Ascending aorta (tissue), 2 donors: ENCODE measurements at regions not wholly inside any gene's neighbourhood (a gene's known extent, or its start where the extent isn't known, plus 50 kb on each side); places are given as distances from the start of the nearest gene placed in this dataset.

ENCODE experiments used
- DNase-seq, 2 donors: peaks; one replicate each; pipeline ENCODE4 v3.0.0-alpha.2; 2019; ENCODE audit warnings: low spot score in 2 of 2
- H3K27ac ChIP-seq, 2 donors: fragments of 200-600 bp; sonication (generic); one replicate each; pipeline ENCODE4 v1.5.1; 2016 to 2017; ENCODE audit warnings: mild to moderate bottlenecking in 1 of 2
- H3K27me3 ChIP-seq: fragments of 200-600 bp; sonication (generic); one replicate; pipeline ENCODE4 v1.5.1; 2017
- H3K36me3 ChIP-seq, 2 donors: fragments of 200-600 bp; sonication (generic); one replicate each; pipeline ENCODE4 v1.5.1; 2016
- H3K4me1 ChIP-seq, 2 donors: fragments of 200-600 bp; sonication (generic); one replicate each; pipeline ENCODE4 v1.5.1; 2016 to 2017; ENCODE audit warnings: mild to moderate bottlenecking in 1 of 2
- H3K4me3 ChIP-seq, 2 donors: fragments of 200-600 bp; sonication (generic); one replicate each; pipeline ENCODE4 v1.5.1; 2016 to 2017; ENCODE audit warnings: mild to moderate bottlenecking in 1 of 2
- H3K9me3 ChIP-seq, 2 donors: fragments of 200-600 bp; sonication (generic); one replicate each; pipeline ENCODE4 v1.5.1; 2016
- intact Hi-C: fragments of 100-400 bp; cut with DNase I; formaldehyde crosslinking; loops from one replicate; pipeline ENCODE4 v1.15.1; 2023
- TF ChIP-seq, protein P1 (sequence below), 3 experiments: fragments of 200-600 bp in 2 of 3; fragments of 450-650 bp in 1 of 3; sonication (generic) in 2 of 3; IDR thresholded peaks; one replicate each; pipeline ENCODE4 v1.5.1; 2016 to 2019; ENCODE audit warnings: antibody characterized with exemption in 3 of 3, mild to moderate bottlenecking in 1 of 3, moderate library complexity in 1 of 3

DNA sequence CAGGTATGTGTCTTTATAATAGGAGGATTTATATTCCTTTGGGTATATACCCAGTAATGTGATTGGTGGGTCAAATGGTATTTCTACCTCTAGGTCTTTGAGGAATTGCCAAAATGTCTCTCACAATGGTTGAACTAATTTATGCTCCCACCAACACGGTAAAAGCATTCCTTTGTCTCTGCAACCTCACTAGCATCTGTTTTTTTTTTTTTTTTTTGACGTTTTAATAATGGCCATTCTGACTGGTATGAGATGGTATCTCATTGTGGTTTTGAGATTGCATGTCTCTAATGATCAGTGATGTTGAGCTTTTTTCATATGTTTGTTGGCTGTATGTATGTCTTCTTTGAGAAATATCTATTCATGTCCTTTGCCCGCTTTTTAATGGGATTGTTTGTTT lies 144.9 kb upstream of the RGS17 start:
- no peak overlapping the region for H3K4me3 ChIP-seq
- H3K9me3 ChIP-seq, result no peaks in the 10 kb centered on the region
- intact Hi-C loops, result no loop called here
- DNase-seq, result no peak
- TF ChIP-seq, protein P1, sequence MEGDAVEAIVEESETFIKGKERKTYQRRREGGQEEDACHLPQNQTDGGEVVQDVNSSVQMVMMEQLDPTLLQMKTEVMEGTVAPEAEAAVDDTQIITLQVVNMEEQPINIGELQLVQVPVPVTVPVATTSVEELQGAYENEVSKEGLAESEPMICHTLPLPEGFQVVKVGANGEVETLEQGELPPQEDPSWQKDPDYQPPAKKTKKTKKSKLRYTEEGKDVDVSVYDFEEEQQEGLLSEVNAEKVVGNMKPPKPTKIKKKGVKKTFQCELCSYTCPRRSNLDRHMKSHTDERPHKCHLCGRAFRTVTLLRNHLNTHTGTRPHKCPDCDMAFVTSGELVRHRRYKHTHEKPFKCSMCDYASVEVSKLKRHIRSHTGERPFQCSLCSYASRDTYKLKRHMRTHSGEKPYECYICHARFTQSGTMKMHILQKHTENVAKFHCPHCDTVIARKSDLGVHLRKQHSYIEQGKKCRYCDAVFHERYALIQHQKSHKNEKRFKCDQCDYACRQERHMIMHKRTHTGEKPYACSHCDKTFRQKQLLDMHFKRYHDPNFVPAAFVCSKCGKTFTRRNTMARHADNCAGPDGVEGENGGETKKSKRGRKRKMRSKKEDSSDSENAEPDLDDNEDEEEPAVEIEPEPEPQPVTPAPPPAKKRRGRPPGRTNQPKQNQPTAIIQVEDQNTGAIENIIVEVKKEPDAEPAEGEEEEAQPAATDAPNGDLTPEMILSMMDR (IDR thresholded peaks at IDR 0.05), result no peak
- H3K4me1 ChIP-seq, result no peaks in the 10 kb centered on the region
- no peaks in the 10 kb centered on the region for H3K27me3 ChIP-seq
- no peaks in the 10 kb centered on the region for H3K36me3 ChIP-seq
- H3K27ac ChIP-seq, result no peak overlapping the region

DNA sequence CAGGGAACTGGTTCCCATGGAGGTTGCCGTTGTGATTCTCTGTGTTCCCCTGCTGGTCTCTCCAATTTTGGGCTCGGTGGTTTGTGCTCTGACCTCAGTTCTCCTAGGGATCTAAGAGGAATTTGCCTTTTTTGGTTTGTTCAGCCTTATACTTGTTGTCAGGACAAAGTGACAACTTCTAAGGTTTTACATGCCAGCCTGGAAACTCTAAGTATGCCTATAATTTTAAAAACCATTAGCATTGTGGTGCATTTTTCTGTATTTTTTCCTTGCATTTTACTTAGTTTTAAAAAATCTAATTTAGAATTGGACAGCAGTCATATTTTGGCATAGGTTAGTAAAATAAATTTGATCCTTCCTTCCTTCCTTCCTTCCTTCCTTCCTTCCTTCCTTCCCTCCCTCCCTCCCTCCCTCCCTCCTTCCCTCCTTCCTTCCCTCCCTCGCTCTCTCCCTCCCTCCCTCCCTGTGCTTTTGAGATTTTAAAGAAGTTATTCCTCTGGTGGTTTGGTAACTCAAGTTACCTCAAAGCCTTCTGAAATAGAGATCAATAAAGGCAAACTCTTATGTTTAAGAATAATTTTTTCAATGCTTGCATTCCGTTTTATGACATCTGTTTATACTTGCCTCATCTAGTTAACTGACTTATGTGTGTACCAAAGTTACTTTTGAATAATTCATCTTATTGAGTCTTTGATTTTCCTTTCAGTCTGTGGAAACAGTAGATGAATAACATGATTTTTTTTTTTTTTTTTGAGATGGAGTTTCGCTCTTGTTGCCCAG lies 141.3 kb upstream of the RGS17 start:
- no peak for DNase-seq
- H3K27ac ChIP-seq, result no peak overlapping the region
- no peak overlapping the region for H3K4me3 ChIP-seq
- intact Hi-C loops, result no loop called here
- no peaks in the 10 kb centered on the region for H3K4me1 ChIP-seq
- no peaks in the 10 kb centered on the region for H3K27me3 ChIP-seq
- TF ChIP-seq, protein P1 (IDR thresholded peaks at IDR 0.05), result no peak
- no peaks in the 10 kb centered on the region for H3K9me3 ChIP-seq
- no peaks in the 10 kb centered on the region for H3K36me3 ChIP-seq

DNA sequence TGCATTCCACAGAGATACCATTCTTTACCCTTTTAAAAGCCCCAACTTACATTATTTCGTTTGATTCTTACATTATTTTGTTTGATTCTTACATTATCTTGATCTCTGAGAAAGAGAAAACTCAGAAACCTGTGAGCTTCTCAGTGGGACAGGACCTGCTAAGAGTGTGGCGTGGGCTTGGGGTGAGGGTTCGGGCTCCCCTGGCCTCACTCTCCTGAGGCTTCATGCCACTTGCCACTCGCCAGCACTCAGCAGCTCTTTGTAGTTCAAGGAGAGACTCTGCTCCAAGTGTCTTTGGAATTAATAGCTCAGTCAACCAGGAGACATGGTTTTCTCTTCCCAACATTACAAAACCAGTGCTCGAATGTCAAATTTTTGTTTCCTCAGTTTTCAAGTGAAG lies 132.4 kb upstream of the RGS17 start:
- Histone ChIP-seq H3K27ac (no peak overlapping the region), H3K36me3 (no peaks in the 10 kb centered on the region), H3K4me1 (no peaks in the 10 kb centered on the region), H3K27me3 (no peaks in the 10 kb centered on the region), H3K9me3 (peaks cover 0 to 6% of the 10 kb centered on the region in 2 donors), H3K4me3 (no peak overlapping the region)
- TF ChIP-seq, protein P1 (IDR thresholded peaks at IDR 0.05), result no peak
- intact Hi-C loops, result no loop called here
- DNase-seq, result no peak

DNA sequence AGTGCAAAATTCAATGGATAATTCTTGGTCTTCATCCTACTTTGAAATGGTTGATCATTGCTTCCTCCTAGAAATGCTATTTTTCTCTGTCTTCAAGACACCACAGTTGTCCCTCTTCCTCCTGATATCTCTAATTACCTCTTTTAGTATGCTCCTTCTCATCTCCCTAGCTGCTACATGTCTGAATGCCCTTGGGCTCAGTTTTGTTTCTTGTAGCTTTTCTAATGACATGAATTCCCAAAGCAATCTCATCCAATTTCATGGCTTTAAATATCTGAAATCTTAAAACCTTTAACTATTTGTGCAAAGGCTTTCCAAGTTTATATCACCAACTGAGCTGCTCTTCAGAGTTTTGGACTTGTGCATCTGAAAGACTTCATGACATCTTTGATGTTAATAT lies 120.2 kb upstream of the RGS17 start:
- H3K4me3 ChIP-seq, result no peak overlapping the region
- TF ChIP-seq, protein P1 (IDR thresholded peaks at IDR 0.05), result no peak
- no peaks in the 10 kb centered on the region for H3K9me3 ChIP-seq
- H3K36me3 ChIP-seq, result no peaks in the 10 kb centered on the region
- no peaks in the 10 kb centered on the region for H3K27me3 ChIP-seq
- no peak overlapping the region for H3K27ac ChIP-seq
- intact Hi-C loops, result no loop called here
- no peaks in the 10 kb centered on the region for H3K4me1 ChIP-seq
- DNase-seq, result no peak

DNA sequence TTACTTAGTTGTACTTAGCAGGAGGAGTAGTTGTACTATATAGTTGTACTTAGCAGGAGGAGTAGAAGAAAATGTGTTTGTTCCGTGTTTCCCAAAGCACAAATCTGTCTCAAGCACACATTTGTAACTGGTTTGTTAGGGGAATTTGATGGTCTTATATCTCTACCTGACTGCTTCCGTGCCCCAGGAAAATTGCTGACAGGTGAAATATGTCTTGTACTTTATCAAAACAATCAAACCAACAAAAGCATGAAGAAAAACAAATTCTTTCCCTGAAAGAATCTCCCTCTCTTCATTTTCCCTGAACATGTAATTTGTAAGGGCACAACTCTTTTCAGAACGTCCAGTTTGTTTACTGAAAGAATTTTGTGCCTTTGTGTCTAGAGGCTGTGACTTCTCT lies 106.6 kb upstream of the RGS17 start:
- Histone ChIP-seq H3K4me1 (no peaks in the 10 kb centered on the region), H3K9me3 (no peaks in the 10 kb centered on the region), H3K27me3 (no peaks in the 10 kb centered on the region), H3K27ac (no peak overlapping the region), H3K36me3 (no peaks in the 10 kb centered on the region), H3K4me3 (no peak overlapping the region)
- TF ChIP-seq, protein P1 (IDR thresholded peaks at IDR 0.05), result no peak
- DNase-seq, result no peak
- intact Hi-C loops, result no loop called here
